GM06990 (cell line): ENCODE measurements at regions not wholly inside any gene's neighbourhood (a gene's known extent, or its start where the extent isn't known, plus 50 kb on each side); places are given as distances from the start of the nearest gene placed in this dataset.
"Not testable (repeated sequence)": the region's sequence is repeated elsewhere in the genome, so short reads cannot be mapped to it uniquely, and the experiment has no call there.

Experiments used
- DNase-seq: peaks from one replicate; pipeline ENCODE4 v3.0.0-alpha.2; 2011; ENCODE audit not compliant: insufficient read length; ENCODE audit errors: extremely low read depth
- H3K27me3 ChIP-seq: replicated peaks from 2 replicates; pipeline ENCODE4 v1.6.0; 2011; ENCODE audit warnings: low read length; ENCODE audit not compliant: control insufficient read depth, insufficient read depth
- H3K36me3 ChIP-seq: 2 replicates; pipeline ENCODE4 v1.5.1; 2011; ENCODE audit warnings: low read length; ENCODE audit not compliant: control insufficient read depth, insufficient read depth
- H3K4me3 ChIP-seq: replicated peaks from 2 replicates; pipeline ENCODE4 v1.5.1; 2011; ENCODE audit warnings: low read depth, mild to moderate bottlenecking, control low read depth, low read length
- CTCF ChIP-seq: IDR thresholded peaks from 2 replicates; pipeline ENCODE4 v1.5.1; 2011; ENCODE audit warnings: low read length, control low read depth, mild to moderate bottlenecking, inconsistent platforms; ENCODE audit not compliant: insufficient read depth, poor library complexity, severe bottlenecking

- H3K36me3 ChIP-seq: no peaks in the 10 kb centered on the region
- H3K27me3 ChIP-seq: no peaks in the 10 kb centered on the region
- no peak for TF ChIP-seq CTCF
- DNase-seq: no peak
- no peak overlapping the region for H3K4me3 ChIP-seq
These were observed 515.4 kb downstream of the DIPK2A start for GRCh38 chr3:144487011-144487410.

- Histone ChIP-seq H3K36me3 (no peaks in the 10 kb centered on the region), H3K4me3 (no peak overlapping the region), H3K27me3 (no peaks in the 10 kb centered on the region)
- no peak for TF ChIP-seq CTCF
- no peak for DNase-seq
These were observed 517.3 kb downstream of the DIPK2A start for GRCh38 chr3:144488927-144489326.

GRCh38 chr3:144491333-144491732, 519.7 kb downstream of the DIPK2A start:
- no peaks in the 10 kb centered on the region for H3K36me3 ChIP-seq
- H3K4me3 ChIP-seq: no peak overlapping the region
- no peaks in the 10 kb centered on the region for H3K27me3 ChIP-seq
- no peak for TF ChIP-seq CTCF
- no peak for DNase-seq

GRCh38 chr3:144494651-144495050, 523.0 kb downstream of the DIPK2A start:
- not testable (repeated sequence) for H3K27me3 ChIP-seq, H3K36me3 ChIP-seq

GRCh38 chr3:144496141-144496835, 524.7 kb downstream of the DIPK2A start:
- no peaks in the 10 kb centered on the region for H3K27me3 ChIP-seq
- TF ChIP-seq CTCF: no peak
- H3K4me3 ChIP-seq: no peak overlapping the region
- DNase-seq: no peak
- no peaks in the 10 kb centered on the region for H3K36me3 ChIP-seq

More at GRCh38 chr3:144494651-144495050, 523.0 kb downstream of the DIPK2A start:
- not testable (repeated sequence) for H3K4me3 ChIP-seq, DNase-seq

GRCh38 chr3:144497452-144497851, 525.8 kb downstream of the DIPK2A start:
- no peak overlapping the region for H3K4me3 ChIP-seq
- DNase-seq: no peak
- no peaks in the 10 kb centered on the region for H3K36me3 ChIP-seq
- H3K27me3 ChIP-seq: no peaks in the 10 kb centered on the region
- no peak for TF ChIP-seq CTCF
